ENCODE measurements at regions not wholly inside any gene's neighbourhood (a gene's known extent, or its start where the extent isn't known, plus 50 kb on each side); places are given as distances from the start of the nearest gene placed in this dataset.

- DNase-seq (ENCODE audit: low read depth in 2 of 2): no peak
These were observed 339.9 kb downstream of the NR2F2 start for GRCh38 chr15:96670389-96670788.

- no peak for DNase-seq (ENCODE audit: low read depth in 2 of 2)
These were observed 342.1 kb downstream of the NR2F2 start for GRCh38 chr15:96672629-96673028.

GRCh38 chr15:96678386-96678785 is 347.9 kb downstream of the NR2F2 start:
- no peak for DNase-seq (ENCODE audit: low read depth in 2 of 2)

- no peak for DNase-seq (ENCODE audit: low read depth in 2 of 2)
These were observed 357.0 kb downstream of the NR2F2 start for GRCh38 chr15:96687388-96688107.

GRCh38 chr15:96690733-96691132 is 360.2 kb downstream of the NR2F2 start:
- no peak for DNase-seq (ENCODE audit: low read depth in 2 of 2)

- DNase-seq (ENCODE audit: low read depth in 2 of 2): no peak
These were observed 362.3 kb downstream of the NR2F2 start for GRCh38 chr15:96692826-96693225.

- DNase-seq (ENCODE audit: low read depth in 2 of 2): no peak
These were observed 363.0 kb downstream of the NR2F2 start for GRCh38 chr15:96693515-96693914.

- DNase-seq (ENCODE audit: low read depth in 2 of 2): no peak
These were observed 363.6 kb downstream of the NR2F2 start for GRCh38 chr15:96693990-96694517.

GRCh38 chr15:96695426-96695825 is 364.9 kb downstream of the NR2F2 start:
- no peak for DNase-seq (ENCODE audit: low read depth in 2 of 2)

GRCh38 chr15:96699871-96700401 is 369.4 kb downstream of the NR2F2 start:
- DNase-seq (ENCODE audit: low read depth in 2 of 2): no peak

GRCh38 chr15:96700555-96700954 is 370.1 kb downstream of the NR2F2 start:
- no peak for DNase-seq (ENCODE audit: low read depth in 2 of 2)

- no peak for DNase-seq (ENCODE audit: low read depth in 2 of 2)
These were observed 370.9 kb downstream of the NR2F2 start for GRCh38 chr15:96701443-96701842.

GRCh38 chr15:96701877-96702276 is 371.4 kb downstream of the NR2F2 start:
- no peak for DNase-seq (ENCODE audit: low read depth in 2 of 2)

- no peak for DNase-seq (ENCODE audit: low read depth in 2 of 2)
These were observed 372.1 kb downstream of the NR2F2 start for GRCh38 chr15:96702589-96702988.

- no peak for DNase-seq (ENCODE audit: low read depth in 2 of 2)
These were observed 372.6 kb downstream of the NR2F2 start for GRCh38 chr15:96703091-96703490.

- DNase-seq (ENCODE audit: low read depth in 2 of 2): no peak
These were observed 373.5 kb downstream of the NR2F2 start for GRCh38 chr15:96703794-96704550.

- DNase-seq (ENCODE audit: low read depth in 2 of 2): no peak
These were observed 385.6 kb downstream of the NR2F2 start for GRCh38 chr15:96716075-96716474.

- no peak for DNase-seq (ENCODE audit: low read depth in 2 of 2)
These were observed 386.0 kb downstream of the NR2F2 start for GRCh38 chr15:96716478-96716877.

- no peak for DNase-seq (ENCODE audit: low read depth in 2 of 2)
These were observed 389.8 kb downstream of the NR2F2 start for GRCh38 chr15:96720251-96720650.

GRCh38 chr15:96720656-96721055 is 390.2 kb downstream of the NR2F2 start:
- DNase-seq (ENCODE audit: low read depth in 2 of 2): no peak

GRCh38 chr15:96728591-96728990 is 398.1 kb downstream of the NR2F2 start:
- no peak for DNase-seq (ENCODE audit: low read depth in 2 of 2)

GRCh38 chr15:96732704-96733103 is 402.2 kb downstream of the NR2F2 start:
- DNase-seq (ENCODE audit: low read depth in 2 of 2): no peak

- no peak for DNase-seq (ENCODE audit: low read depth in 2 of 2)
These were observed 403.2 kb downstream of the NR2F2 start for GRCh38 chr15:96733721-96734120.

Data from fibroblast of skin of left quadriceps (primary cell).